Upper lobe of right lung (tissue), 1 donor: ENCODE measurements at regions not wholly inside any gene's neighbourhood (a gene's known extent, or its start where the extent isn't known, plus 50 kb on each side); places are given as distances from the start of the nearest gene placed in this dataset.
A peak's percentile ranks its signal among the peaks of the same experiment; 100 is the strongest.

Experiments
- ATAC-seq: fragments of 200-7000 bp; cut with Tn5 transposase; one replicate; pipeline ENCODE4 v1.9.1; 2020; ENCODE audit warnings: mild to moderate bottlenecking, moderate library complexity
- DNase-seq: peaks from one replicate; pipeline ENCODE4 v3.0.0-alpha.2; 2020
- H3K27ac ChIP-seq: fragments of 200-600 bp; one replicate; pipeline ENCODE4 v1.8.0; 2022
- H3K27me3 ChIP-seq: fragments of 200-600 bp; one replicate; pipeline ENCODE4 v1.8.0; 2022; ENCODE audit warnings: mild to moderate bottlenecking
- H3K36me3 ChIP-seq: fragments of 200-600 bp; one replicate; pipeline ENCODE4 v1.8.0; 2022
- H3K4me1 ChIP-seq: fragments of 200-600 bp; one replicate; pipeline ENCODE4 v1.8.0; 2022
- H3K4me3 ChIP-seq: fragments of 200-600 bp; one replicate; pipeline ENCODE4 v1.8.0; 2022; ENCODE audit warnings: mild to moderate bottlenecking
- H3K9me3 ChIP-seq: fragments of 200-600 bp; one replicate; pipeline ENCODE4 v1.8.0; 2022
- intact Hi-C: fragments of 100-400 bp; cut with DNase I; formaldehyde crosslinking; loops from one replicate; pipeline ENCODE4 v1.11.0; 2022
- TF ChIP-seq, protein P1 (sequence below): fragments of 200-600 bp; IDR thresholded peaks from one replicate; pipeline ENCODE4 v1.8.0; 2022; ENCODE audit warnings: antibody characterized with exemption
- donor health status: DM: no; HTN: yes; CAD: no; lungs with severe emphysema.

- TF ChIP-seq, protein P1, sequence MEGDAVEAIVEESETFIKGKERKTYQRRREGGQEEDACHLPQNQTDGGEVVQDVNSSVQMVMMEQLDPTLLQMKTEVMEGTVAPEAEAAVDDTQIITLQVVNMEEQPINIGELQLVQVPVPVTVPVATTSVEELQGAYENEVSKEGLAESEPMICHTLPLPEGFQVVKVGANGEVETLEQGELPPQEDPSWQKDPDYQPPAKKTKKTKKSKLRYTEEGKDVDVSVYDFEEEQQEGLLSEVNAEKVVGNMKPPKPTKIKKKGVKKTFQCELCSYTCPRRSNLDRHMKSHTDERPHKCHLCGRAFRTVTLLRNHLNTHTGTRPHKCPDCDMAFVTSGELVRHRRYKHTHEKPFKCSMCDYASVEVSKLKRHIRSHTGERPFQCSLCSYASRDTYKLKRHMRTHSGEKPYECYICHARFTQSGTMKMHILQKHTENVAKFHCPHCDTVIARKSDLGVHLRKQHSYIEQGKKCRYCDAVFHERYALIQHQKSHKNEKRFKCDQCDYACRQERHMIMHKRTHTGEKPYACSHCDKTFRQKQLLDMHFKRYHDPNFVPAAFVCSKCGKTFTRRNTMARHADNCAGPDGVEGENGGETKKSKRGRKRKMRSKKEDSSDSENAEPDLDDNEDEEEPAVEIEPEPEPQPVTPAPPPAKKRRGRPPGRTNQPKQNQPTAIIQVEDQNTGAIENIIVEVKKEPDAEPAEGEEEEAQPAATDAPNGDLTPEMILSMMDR, result no peak
- Histone ChIP-seq H3K27ac (no peak overlapping the region), H3K4me3 (no peak overlapping the region), H3K4me1 (no peaks in the 10 kb centered on the region), H3K36me3 (no peaks in the 10 kb centered on the region), H3K9me3 (no peaks in the 10 kb centered on the region), H3K27me3 (no peaks in the 10 kb centered on the region)
- intact Hi-C loops, result no loop called here
- no peak for ATAC-seq
- no peak for DNase-seq
Measured at GRCh38 chr22:48740086-48740730, 1087.5 kb downstream of the BRD1 start.

GRCh38 chr22:48739348-48740085 lies 1088.2 kb downstream of the BRD1 start:
- no peaks in the 10 kb centered on the region for H3K4me1 ChIP-seq
- H3K36me3 ChIP-seq, result no peaks in the 10 kb centered on the region
- ATAC-seq (no peak), DNase-seq (no peak)
- no peak overlapping the region for H3K27ac ChIP-seq
- H3K27me3 ChIP-seq, result no peaks in the 10 kb centered on the region
- H3K4me3 ChIP-seq, result no peak overlapping the region
- intact Hi-C loops, result no loop called here
- no peaks in the 10 kb centered on the region for H3K9me3 ChIP-seq
- TF ChIP-seq, protein P1, result no peak

GRCh38 chr22:48738204-48738980 lies 1089.3 kb downstream of the BRD1 start:
- TF ChIP-seq, protein P1, result no peak
- Histone ChIP-seq H3K27ac (no peak overlapping the region), H3K4me3 (no peak overlapping the region), H3K9me3 (no peaks in the 10 kb centered on the region), H3K4me1 (no peaks in the 10 kb centered on the region), H3K27me3 (no peaks in the 10 kb centered on the region), H3K36me3 (no peaks in the 10 kb centered on the region)
- peak; percentile 48 for DNase-seq
- ATAC-seq, result no peak
- intact Hi-C loops, result no loop called here

DNA sequence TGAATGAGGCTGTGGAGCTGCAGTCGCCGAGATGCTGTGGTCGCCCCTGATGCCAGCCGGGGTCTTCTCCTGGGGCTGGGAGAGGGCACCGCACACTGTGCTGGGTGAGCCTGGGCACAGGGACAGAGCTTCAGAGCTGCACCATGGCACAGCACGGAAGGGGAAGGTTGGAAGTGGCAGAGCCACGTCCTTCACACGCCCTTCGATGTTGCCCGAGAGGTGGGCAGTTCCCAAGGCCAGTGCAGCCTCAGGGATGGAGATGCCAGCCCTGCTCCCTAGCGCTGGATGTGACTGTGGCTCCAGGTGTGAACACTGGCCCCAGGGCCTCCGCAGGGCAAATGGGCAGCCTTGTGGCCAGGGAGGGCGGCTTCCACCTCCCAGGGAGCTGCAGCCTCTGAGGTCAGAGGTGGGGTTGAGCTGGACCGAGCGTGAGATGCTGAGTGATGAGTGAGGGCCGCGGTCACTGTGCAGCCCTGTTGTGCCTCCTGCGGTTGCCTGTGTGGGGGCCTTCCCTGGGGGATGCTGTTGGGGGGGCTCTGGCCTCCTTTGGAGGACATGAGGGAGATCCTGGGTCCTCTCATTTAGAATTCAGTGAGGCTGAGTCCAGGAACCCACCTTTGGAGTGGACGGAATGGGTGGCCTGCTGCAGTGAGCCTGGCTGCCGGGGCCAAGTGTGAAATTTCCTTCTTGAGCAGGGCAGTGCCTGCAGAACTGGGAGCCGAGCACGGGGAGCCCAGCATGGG lies 1090.0 kb downstream of the BRD1 start:
- TF ChIP-seq, protein P1, result no peak
- H3K4me3 ChIP-seq, result no peak overlapping the region
- peak; percentile 30 for DNase-seq
- ATAC-seq, result no peak
- no peaks in the 10 kb centered on the region for H3K36me3 ChIP-seq
- H3K27ac ChIP-seq, result no peak overlapping the region
- no peaks in the 10 kb centered on the region for H3K4me1 ChIP-seq
- intact Hi-C loops, result no loop called here
- no peaks in the 10 kb centered on the region for H3K27me3 ChIP-seq
- H3K9me3 ChIP-seq, result no peaks in the 10 kb centered on the region
